HepG2 (cell line): ENCODE measurements at regions not wholly inside any gene's neighbourhood (a gene's known extent, or its start where the extent isn't known, plus 50 kb on each side); places are given as distances from the start of the nearest gene placed in this dataset.

Source experiments
- CTCF ChIP-seq: sonication (generic); formaldehyde crosslinking; IDR thresholded peaks from 2 replicates; pipeline ENCODE4 v1.5.0; 2020; ENCODE audit warnings: mild to moderate bottlenecking, missing genetic modification reagents, moderate library complexity
- DMTF1 ChIP-seq: sonication (generic); formaldehyde crosslinking; IDR thresholded peaks from 2 replicates; pipeline ENCODE4 v1.4.0; 2020; ENCODE audit warnings: mild to moderate bottlenecking, missing genetic modification reagents
- ETS1 ChIP-seq: sonication (generic); formaldehyde crosslinking; IDR thresholded peaks from 2 replicates; pipeline ENCODE4 v1.4.0; 2020; ENCODE audit warnings: missing genetic modification reagents
- HOMEZ ChIP-seq: IDR thresholded peaks from 2 replicates; pipeline ENCODE4 v1.6.1; 2016; ENCODE audit warnings: low read depth
- MYC ChIP-seq: sonication (generic); formaldehyde crosslinking; IDR thresholded peaks from 2 replicates; pipeline ENCODE4 v1.9.0; 2021; ENCODE audit warnings: missing genetic modification reagents, borderline replicate concordance
- SIX4 ChIP-seq: sonication (generic); formaldehyde crosslinking; IDR thresholded peaks from 2 replicates; pipeline ENCODE4 v1.4.0; 2020; ENCODE audit warnings: missing genetic modification reagents
- SMC3 ChIP-seq: IDR thresholded peaks from 2 replicates; pipeline ENCODE4 v1.6.1; 2011; ENCODE audit warnings: low read length, improper control_type of control experiment
- STAG1 ChIP-seq: sonication (generic); formaldehyde crosslinking; IDR thresholded peaks from 2 replicates; pipeline ENCODE4 v1.4.0; 2020; ENCODE audit warnings: missing genetic modification reagents
- YY1 ChIP-seq: IDR thresholded peaks from 2 replicates; pipeline ENCODE4 v1.6.1; 2011; ENCODE audit warnings: low read length, low read depth, moderate library complexity, mild to moderate bottlenecking; ENCODE audit not compliant: insufficient read depth, insufficient replicate concordance
- ZGPAT ChIP-seq: IDR thresholded peaks from 2 replicates; pipeline ENCODE4 v1.6.1; 2016; ENCODE audit warnings: mild to moderate bottlenecking
- ZUFSP ChIP-seq: sonication (generic); formaldehyde crosslinking; IDR thresholded peaks from 2 replicates; pipeline ENCODE4 v1.9.0; 2021; ENCODE audit warnings: missing genetic modification reagents, mild to moderate bottlenecking, borderline replicate concordance

GRCh38 chr3:188060840-188061544 is 93.0 kb upstream of the LPP start (continued):
- TF ChIP-seq ZUFSP (CRISPR knock-in tag), result no peak
- no peak for TF ChIP-seq YY1
- no peak for TF ChIP-seq ETS1 (CRISPR knock-in tag)
- no peak for TF ChIP-seq MYC (CRISPR knock-in tag)
- 0 out of 2 replicates have a peak, but pooled peaks have one; percentile 26 for TF ChIP-seq ZGPAT (CRISPR knock-in tag)
- peak; percentile 40; the same call in 1 of the 2 replicates for TF ChIP-seq STAG1 (CRISPR knock-in tag)
- 0 out of 2 replicates have a peak, but pooled peaks have one; percentile 10 for TF ChIP-seq SMC3
- no peak for TF ChIP-seq SIX4
- TF ChIP-seq CTCF (CRISPR knock-in tag), result peak; percentile 26; the same call in 1 of the 2 replicates
- peak; percentile 46; the same call in 1 of the 2 replicates for TF ChIP-seq HOMEZ (CRISPR knock-in tag)
- no peak for TF ChIP-seq DMTF1 (CRISPR knock-in tag)
